ENCODE measurements at regions not wholly inside any gene's neighbourhood (a gene's known extent, or its start where the extent isn't known, plus 50 kb on each side); places are given as distances from the start of the nearest gene placed in this dataset.

GRCh38 chr1:244157731-244158438 lies 106.8 kb downstream of the ZBTB18 start:
- DNase-seq: no peak

- no peak for DNase-seq
Observed at GRCh38 chr1:244159646-244160045, 108.6 kb downstream of the ZBTB18 start.

GRCh38 chr1:244160455-244161235 lies 109.6 kb downstream of the ZBTB18 start:
- DNase-seq: no peak

GRCh38 chr1:244161236-244161510 lies 110.1 kb downstream of the ZBTB18 start:
- no peak for DNase-seq

GRCh38 chr1:244162786-244163530 lies 111.9 kb downstream of the ZBTB18 start:
- no peak for DNase-seq

GRCh38 chr1:244163861-244164510 lies 112.9 kb downstream of the ZBTB18 start:
- DNase-seq: no peak

- no peak for DNase-seq
Observed at GRCh38 chr1:244164511-244164890, 113.4 kb downstream of the ZBTB18 start.

- DNase-seq: no peak
Observed at GRCh38 chr1:244165021-244165420, 113.9 kb downstream of the ZBTB18 start.

GRCh38 chr1:244165701-244166100 lies 114.6 kb downstream of the ZBTB18 start:
- no peak for DNase-seq

GRCh38 chr1:244171241-244171985 lies 120.3 kb downstream of the ZBTB18 start:
- no peak for DNase-seq

- DNase-seq: no peak
Observed at GRCh38 chr1:244173240-244173639, 122.2 kb downstream of the ZBTB18 start.

GRCh38 chr1:244173769-244174168 lies 122.7 kb downstream of the ZBTB18 start:
- no peak for DNase-seq

- DNase-seq: no peak
Observed at GRCh38 chr1:244174922-244175521, 123.9 kb downstream of the ZBTB18 start.

- no peak for DNase-seq
Observed at GRCh38 chr1:244176201-244176600, 125.1 kb downstream of the ZBTB18 start.

- DNase-seq: no peak
Observed at GRCh38 chr1:244180256-244180655, 129.2 kb downstream of the ZBTB18 start.

- no peak for DNase-seq
Observed at GRCh38 chr1:244181867-244182266, 130.8 kb downstream of the ZBTB18 start.

GRCh38 chr1:244183037-244183436 lies 132.0 kb downstream of the ZBTB18 start:
- DNase-seq: no peak

- no peak for DNase-seq
Observed at GRCh38 chr1:244186372-244186771, 135.3 kb downstream of the ZBTB18 start.

GRCh38 chr1:244187310-244187709 lies 136.2 kb downstream of the ZBTB18 start:
- no peak for DNase-seq

- no peak for DNase-seq
Observed at GRCh38 chr1:244191581-244191980, 140.5 kb downstream of the ZBTB18 start.

- no peak for DNase-seq
Observed at GRCh38 chr1:244192325-244192724, 141.2 kb downstream of the ZBTB18 start.

- no peak for DNase-seq
Observed at GRCh38 chr1:244196571-244197285, 145.6 kb downstream of the ZBTB18 start.
